Suprapubic skin (tissue), 4 donors: ENCODE measurements at regions not wholly inside any gene's neighbourhood (a gene's known extent, or its start where the extent isn't known, plus 50 kb on each side); places are given as distances from the start of the nearest gene placed in this dataset.

Experiments
- DNase-seq, 2 donors: peaks; one replicate each; pipeline ENCODE4 v3.0.0-alpha.2; 2019; ENCODE audit warnings: low spot score in 2 of 2
- H3K27ac ChIP-seq: fragments of 200-600 bp; sonication (generic); one replicate; pipeline ENCODE4 v1.5.1; 2019
- H3K27me3 ChIP-seq: fragments of 200-600 bp; sonication (generic); one replicate; pipeline ENCODE4 v1.5.1; 2019
- H3K36me3 ChIP-seq: fragments of 200-600 bp; sonication (generic); one replicate; pipeline ENCODE4 v1.5.1; 2019
- H3K4me1 ChIP-seq: fragments of 200-600 bp; sonication (generic); one replicate; pipeline ENCODE4 v1.5.1; 2019
- H3K4me3 ChIP-seq: fragments of 200-600 bp; sonication (generic); one replicate; pipeline ENCODE4 v1.5.1; 2019; ENCODE audit warnings: mild to moderate bottlenecking
- H3K9me3 ChIP-seq: fragments of 200-600 bp; sonication (generic); one replicate; pipeline ENCODE4 v1.5.1; 2019
- EP300 ChIP-seq: sonication (generic); formaldehyde crosslinking; IDR thresholded peaks from one replicate; pipeline ENCODE4 v1.6.1; 2017; ENCODE audit warnings: antibody characterized with exemption
- POLR2A ChIP-seq, 2 donors: fragments of 450-650 bp; IDR thresholded peaks; one replicate each; pipeline ENCODE4 v1.6.1; 2017; ENCODE audit warnings: antibody characterized with exemption in 2 of 2, mild to moderate bottlenecking in 2 of 2, moderate library complexity in 2 of 2
- POLR2AphosphoS5 ChIP-seq, 3 donors: sonication (generic); formaldehyde crosslinking; IDR thresholded peaks; one replicate each; pipeline ENCODE4 v1.6.1; 2017; ENCODE audit warnings: antibody characterized with exemption in 3 of 3
- WGBS: methylation state at CpG from one replicate; pipeline ENCODE4 v1.1.5; 2018; 5-methylcytosine and 5-hydroxymethylcytosine counted together
- TF ChIP-seq, protein P1 (sequence below), 2 donors: fragments of 200-600 bp in 1 of 2; fragments of 450-650 bp in 1 of 2; sonication (generic) in 1 of 2; IDR thresholded peaks; one replicate each; pipeline ENCODE4 v1.5.1; 2016 to 2019; ENCODE audit warnings: antibody characterized with exemption in 2 of 2, mild to moderate bottlenecking in 1 of 2, moderate library complexity in 1 of 2

- 21% methylated on average over 3 of the region's 3 CpGs for WGBS
- peaks cover 3% of the 10 kb centered on the region for H3K4me1 ChIP-seq
- TF ChIP-seq, protein P1, sequence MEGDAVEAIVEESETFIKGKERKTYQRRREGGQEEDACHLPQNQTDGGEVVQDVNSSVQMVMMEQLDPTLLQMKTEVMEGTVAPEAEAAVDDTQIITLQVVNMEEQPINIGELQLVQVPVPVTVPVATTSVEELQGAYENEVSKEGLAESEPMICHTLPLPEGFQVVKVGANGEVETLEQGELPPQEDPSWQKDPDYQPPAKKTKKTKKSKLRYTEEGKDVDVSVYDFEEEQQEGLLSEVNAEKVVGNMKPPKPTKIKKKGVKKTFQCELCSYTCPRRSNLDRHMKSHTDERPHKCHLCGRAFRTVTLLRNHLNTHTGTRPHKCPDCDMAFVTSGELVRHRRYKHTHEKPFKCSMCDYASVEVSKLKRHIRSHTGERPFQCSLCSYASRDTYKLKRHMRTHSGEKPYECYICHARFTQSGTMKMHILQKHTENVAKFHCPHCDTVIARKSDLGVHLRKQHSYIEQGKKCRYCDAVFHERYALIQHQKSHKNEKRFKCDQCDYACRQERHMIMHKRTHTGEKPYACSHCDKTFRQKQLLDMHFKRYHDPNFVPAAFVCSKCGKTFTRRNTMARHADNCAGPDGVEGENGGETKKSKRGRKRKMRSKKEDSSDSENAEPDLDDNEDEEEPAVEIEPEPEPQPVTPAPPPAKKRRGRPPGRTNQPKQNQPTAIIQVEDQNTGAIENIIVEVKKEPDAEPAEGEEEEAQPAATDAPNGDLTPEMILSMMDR (IDR thresholded peaks at IDR 0.05) = no peak
- TF ChIP-seq EP300 (no peak), POLR2A (IDR thresholded peaks at IDR 0.05) (no peak), POLR2AphosphoS5 (IDR thresholded peaks at IDR 0.05) (no peak)
- H3K4me3 ChIP-seq = peak overlapping the region; percentile 8
- no peaks in the 10 kb centered on the region for H3K36me3 ChIP-seq
- H3K27ac ChIP-seq = no peak overlapping the region
- DNase-seq = no peak
- no peaks in the 10 kb centered on the region for H3K27me3 ChIP-seq
- H3K9me3 ChIP-seq = no peaks in the 10 kb centered on the region
Measured at GRCh38 chr3:106176734-106177133, 307.9 kb upstream of the CBLB start.

DNA sequence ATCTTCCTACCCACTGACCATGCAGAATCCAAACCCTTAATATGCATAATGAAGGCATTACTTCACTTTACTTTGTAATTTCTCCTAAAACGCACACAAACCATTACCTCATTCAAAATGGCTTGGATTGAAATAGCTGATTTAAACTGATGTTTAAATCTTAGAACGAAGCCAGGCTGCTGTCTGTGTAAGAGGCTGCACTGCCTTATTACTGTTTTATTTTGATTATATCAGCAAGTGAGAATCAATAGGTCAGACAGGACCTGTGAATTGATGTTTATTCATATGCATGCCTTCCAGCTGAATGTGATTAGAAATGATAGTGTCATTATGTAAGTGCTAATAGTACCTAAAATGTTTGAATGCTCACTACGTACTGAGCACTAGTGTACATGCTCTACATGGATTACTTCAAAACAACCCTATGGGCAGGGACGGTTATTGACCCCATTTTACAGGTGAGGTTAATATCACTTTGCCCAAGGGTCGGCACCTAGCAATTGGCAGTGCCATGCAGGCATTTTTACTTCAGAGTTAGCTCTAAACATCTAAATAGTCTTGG, 314.2 kb upstream of the CBLB start:
- peaks cover 19% of the 10 kb centered on the region for H3K4me1 ChIP-seq
- no peaks in the 10 kb centered on the region for H3K27me3 ChIP-seq
- no peak for TF ChIP-seq POLR2A (IDR thresholded peaks at IDR 0.05)
- no peak for DNase-seq
- 62% methylated on average over 5 of the region's 5 CpGs for whole genome bisulfite sequencing
- no peaks in the 10 kb centered on the region for H3K9me3 ChIP-seq
- H3K27ac ChIP-seq = no peak overlapping the region
- H3K36me3 ChIP-seq = no peaks in the 10 kb centered on the region
- no peak overlapping the region for H3K4me3 ChIP-seq

DNA sequence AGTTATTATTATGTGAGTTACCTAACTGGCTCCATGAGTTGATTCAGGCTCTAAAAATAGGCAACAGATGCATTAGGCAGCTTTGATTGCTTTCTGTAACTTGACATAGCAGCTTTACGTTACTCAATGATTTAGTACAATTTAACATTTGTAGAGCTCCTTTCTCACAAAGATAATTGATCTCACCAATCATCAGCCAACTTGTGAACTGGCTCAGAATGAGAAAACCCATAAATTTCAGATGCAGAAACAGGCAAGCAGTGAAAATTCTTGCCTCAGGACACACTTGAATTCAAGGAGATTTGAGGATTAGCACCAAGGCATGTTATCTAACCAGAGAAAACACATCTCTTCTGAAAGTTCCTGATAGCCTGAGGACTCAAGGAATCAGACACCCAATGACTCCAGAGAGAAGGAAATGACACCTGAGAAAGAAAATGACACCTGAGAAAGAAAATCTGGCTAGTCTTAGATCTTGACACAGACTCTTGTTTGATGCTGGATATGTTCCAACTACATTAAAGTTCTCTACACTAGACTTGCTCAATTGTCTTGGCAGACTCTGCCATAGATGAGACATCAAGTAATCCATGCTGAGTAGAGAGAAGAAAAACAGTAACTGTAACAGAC, 315.1 kb upstream of the CBLB start:
- H3K9me3 ChIP-seq = no peaks in the 10 kb centered on the region
- WGBS = 52% methylated on average over 1 of the region's 1 CpG
- peaks cover 19% of the 10 kb centered on the region for H3K4me1 ChIP-seq
- DNase-seq = no peak
- no peak overlapping the region for H3K4me3 ChIP-seq
- H3K36me3 ChIP-seq = no peaks in the 10 kb centered on the region
- TF ChIP-seq EP300 (no peak), POLR2A (IDR thresholded peaks at IDR 0.05) (no peak), POLR2AphosphoS5 (IDR thresholded peaks at IDR 0.05) (no peak)
- TF ChIP-seq, protein P1 (IDR thresholded peaks at IDR 0.05) = no peak
- H3K27me3 ChIP-seq = no peaks in the 10 kb centered on the region
- no peak overlapping the region for H3K27ac ChIP-seq

- Histone ChIP-seq H3K27ac (no peak overlapping the region), H3K36me3 (no peaks in the 10 kb centered on the region), H3K9me3 (no peaks in the 10 kb centered on the region), H3K27me3 (no peaks in the 10 kb centered on the region), H3K4me1 (peaks cover 19% of the 10 kb centered on the region), H3K4me3 (no peak overlapping the region)
- 77% methylated on average over 4 of the region's 4 CpGs for WGBS
- no peak for DNase-seq
- TF ChIP-seq EP300 (no peak), POLR2A (IDR thresholded peaks at IDR 0.05) (no peak), POLR2AphosphoS5 (IDR thresholded peaks at IDR 0.05) (no peak)
- TF ChIP-seq, protein P1 (IDR thresholded peaks at IDR 0.05) = no peak
Measured at GRCh38 chr3:106184540-106185457, 316.0 kb upstream of the CBLB start.

GRCh38 chr3:106185949-106186348, 317.1 kb upstream of the CBLB start:
- Histone ChIP-seq H3K9me3 (no peaks in the 10 kb centered on the region), H3K4me1 (peaks cover 19% of the 10 kb centered on the region), H3K27ac (no peak overlapping the region), H3K27me3 (no peaks in the 10 kb centered on the region), H3K36me3 (no peaks in the 10 kb centered on the region), H3K4me3 (no peak overlapping the region)
- 95% methylated on average over 2 of the region's 2 CpGs for WGBS
- DNase-seq = no peak
- TF ChIP-seq POLR2AphosphoS5 (IDR thresholded peaks at IDR 0.05) = no peak
- TF ChIP-seq, protein P1 (IDR thresholded peaks at IDR 0.05) = no peak
- TF ChIP-seq POLR2A (IDR thresholded peaks at IDR 0.05) = no peak
- no peak for TF ChIP-seq EP300
